Spleen (tissue), 7 donors: ENCODE measurements at regions not wholly inside any gene's neighbourhood (a gene's known extent, or its start where the extent isn't known, plus 50 kb on each side); places are given as distances from the start of the nearest gene placed in this dataset.

Experiments
- CTCF ChIP-seq, 11 experiments: fragments of 200-600 bp in 7 of 11; fragments of 450-650 bp in 4 of 11; sonication (generic) in 4 of 11; IDR thresholded peaks in 8 of 11; conservative IDR thresholded peaks in 3 of 11; 1 replicate in 7 of 11; 2 replicates in 4 of 11; pipeline versions ENCODE4 v1.4.0 to v1.8.0; 2016 to 2021; ENCODE audit warnings: antibody characterized with exemption in 11 of 11, inconsistent platforms in 4 of 11, mild to moderate bottlenecking in 1 of 11
- POLR2AphosphoS5 ChIP-seq, 3 donors: sonication (generic); formaldehyde crosslinking; IDR thresholded peaks; one replicate each; pipeline ENCODE4 v1.5.1; 2017; ENCODE audit warnings: antibody characterized with exemption in 3 of 3
- donor health status: DM: no; HTN: no; CAD: no; lungs with moderate emphysema.
- donor health status: DM: no; HTN: no; CAD: no.
- donor health status: DM: no; HTN: no; CAD: no.

- TF ChIP-seq POLR2AphosphoS5 (IDR thresholded peaks at IDR 0.05) (no peak), CTCF (IDR thresholded peaks at IDR 0.05 in 8 of 11, conservative IDR thresholded peaks at IDR 0.05 in 3 of 11) (no peak)
These were observed 190.2 kb upstream of the MYO3A start for GRCh38 chr10:25743832-25744231.
